ENCODE measurements at regions not wholly inside any gene's neighbourhood (a gene's known extent, or its start where the extent isn't known, plus 50 kb on each side); places are given as distances from the start of the nearest gene placed in this dataset.

- TF ChIP-seq CTCF (IDR thresholded peaks at IDR 0.05) (no peak), EP300 (IDR thresholded peaks at IDR 0.05) (no peak)
Measured at GRCh38 chr2:12010059-12010458, 263.6 kb downstream of the LPIN1 start.

Data from suprapubic skin (tissue), 3 donors.